Upper lobe of right lung (tissue), 1 donor: ENCODE measurements at regions not wholly inside any gene's neighbourhood (a gene's known extent, or its start where the extent isn't known, plus 50 kb on each side); places are given as distances from the start of the nearest gene placed in this dataset.
"Not testable (repeated sequence)": the region's sequence is repeated elsewhere in the genome, so short reads cannot be mapped to it uniquely, and the experiment has no call there.

ENCODE experiments used
- ATAC-seq: fragments of 200-7000 bp; cut with Tn5 transposase; one replicate; pipeline ENCODE4 v1.9.1; 2020; ENCODE audit warnings: mild to moderate bottlenecking, moderate library complexity
- DNase-seq: peaks from one replicate; pipeline ENCODE4 v3.0.0-alpha.2; 2020
- H3K27ac ChIP-seq: fragments of 200-600 bp; one replicate; pipeline ENCODE4 v1.8.0; 2022
- H3K27me3 ChIP-seq: fragments of 200-600 bp; one replicate; pipeline ENCODE4 v1.8.0; 2022; ENCODE audit warnings: mild to moderate bottlenecking
- H3K36me3 ChIP-seq: fragments of 200-600 bp; one replicate; pipeline ENCODE4 v1.8.0; 2022
- H3K4me1 ChIP-seq: fragments of 200-600 bp; one replicate; pipeline ENCODE4 v1.8.0; 2022
- H3K4me3 ChIP-seq: fragments of 200-600 bp; one replicate; pipeline ENCODE4 v1.8.0; 2022; ENCODE audit warnings: mild to moderate bottlenecking
- H3K9me3 ChIP-seq: fragments of 200-600 bp; one replicate; pipeline ENCODE4 v1.8.0; 2022
- intact Hi-C: fragments of 100-400 bp; cut with DNase I; formaldehyde crosslinking; loops from one replicate; pipeline ENCODE4 v1.11.0; 2022
- TF ChIP-seq, protein P1 (sequence below): fragments of 200-600 bp; IDR thresholded peaks from one replicate; pipeline ENCODE4 v1.8.0; 2022; ENCODE audit warnings: antibody characterized with exemption
- donor health status: DM: no; HTN: yes; CAD: no; lungs with severe emphysema.

- ATAC-seq (no peak), DNase-seq (no peak)
- H3K9me3 ChIP-seq, result no peaks in the 10 kb centered on the region
- intact Hi-C loops, result no loop called here
- no peaks in the 10 kb centered on the region for H3K36me3 ChIP-seq
- H3K4me3 ChIP-seq, result no peak overlapping the region
- H3K27ac ChIP-seq, result no peak overlapping the region
- H3K27me3 ChIP-seq, result no peaks in the 10 kb centered on the region
- no peaks in the 10 kb centered on the region for H3K4me1 ChIP-seq
- TF ChIP-seq, protein P1, sequence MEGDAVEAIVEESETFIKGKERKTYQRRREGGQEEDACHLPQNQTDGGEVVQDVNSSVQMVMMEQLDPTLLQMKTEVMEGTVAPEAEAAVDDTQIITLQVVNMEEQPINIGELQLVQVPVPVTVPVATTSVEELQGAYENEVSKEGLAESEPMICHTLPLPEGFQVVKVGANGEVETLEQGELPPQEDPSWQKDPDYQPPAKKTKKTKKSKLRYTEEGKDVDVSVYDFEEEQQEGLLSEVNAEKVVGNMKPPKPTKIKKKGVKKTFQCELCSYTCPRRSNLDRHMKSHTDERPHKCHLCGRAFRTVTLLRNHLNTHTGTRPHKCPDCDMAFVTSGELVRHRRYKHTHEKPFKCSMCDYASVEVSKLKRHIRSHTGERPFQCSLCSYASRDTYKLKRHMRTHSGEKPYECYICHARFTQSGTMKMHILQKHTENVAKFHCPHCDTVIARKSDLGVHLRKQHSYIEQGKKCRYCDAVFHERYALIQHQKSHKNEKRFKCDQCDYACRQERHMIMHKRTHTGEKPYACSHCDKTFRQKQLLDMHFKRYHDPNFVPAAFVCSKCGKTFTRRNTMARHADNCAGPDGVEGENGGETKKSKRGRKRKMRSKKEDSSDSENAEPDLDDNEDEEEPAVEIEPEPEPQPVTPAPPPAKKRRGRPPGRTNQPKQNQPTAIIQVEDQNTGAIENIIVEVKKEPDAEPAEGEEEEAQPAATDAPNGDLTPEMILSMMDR, result no peak
Observed at GRCh38 chr4:131001371-131001770, 1905.4 kb downstream of the C4orf33 start.

- Histone ChIP-seq H3K4me3 (no peak overlapping the region), H3K36me3 (no peaks in the 10 kb centered on the region), H3K27ac (no peak overlapping the region), H3K9me3 (no peaks in the 10 kb centered on the region), H3K27me3 (no peaks in the 10 kb centered on the region), H3K4me1 (no peaks in the 10 kb centered on the region)
- intact Hi-C loops, result no loop called here
- ATAC-seq, result no peak
- DNase-seq, result no peak
- TF ChIP-seq, protein P1, result no peak
Observed at GRCh38 chr4:131002132-131002531, 1906.2 kb downstream of the C4orf33 start.

DNA sequence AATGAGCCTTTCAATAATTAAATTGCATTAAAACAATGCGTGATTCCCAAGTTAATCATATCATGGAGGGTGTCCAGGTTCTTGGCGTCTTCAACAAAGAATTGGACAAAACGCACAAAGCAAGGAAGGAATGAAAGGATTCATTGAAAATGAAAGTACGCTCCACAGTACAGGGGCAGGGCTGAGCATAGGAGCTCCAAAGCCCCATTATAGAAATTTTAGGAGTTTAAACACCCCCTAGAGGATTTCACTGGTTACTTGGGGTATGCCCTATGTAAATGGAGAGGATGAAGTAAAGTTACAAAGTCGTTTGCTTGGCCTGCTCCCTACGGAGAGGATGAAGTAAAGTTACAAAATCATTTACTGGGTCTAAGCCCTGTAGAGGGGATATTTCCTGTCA lies 1910.4 kb downstream of the C4orf33 start:
- H3K36me3 ChIP-seq, result no peaks in the 10 kb centered on the region
- no peak for ATAC-seq
- TF ChIP-seq, protein P1, result no peak
- no peaks in the 10 kb centered on the region for H3K27me3 ChIP-seq
- H3K27ac ChIP-seq, result no peak overlapping the region
- no peaks in the 10 kb centered on the region for H3K4me1 ChIP-seq
- no peaks in the 10 kb centered on the region for H3K9me3 ChIP-seq
- H3K4me3 ChIP-seq, result no peak overlapping the region
- DNase-seq, result no peak
- intact Hi-C loops, result no loop called here

DNA sequence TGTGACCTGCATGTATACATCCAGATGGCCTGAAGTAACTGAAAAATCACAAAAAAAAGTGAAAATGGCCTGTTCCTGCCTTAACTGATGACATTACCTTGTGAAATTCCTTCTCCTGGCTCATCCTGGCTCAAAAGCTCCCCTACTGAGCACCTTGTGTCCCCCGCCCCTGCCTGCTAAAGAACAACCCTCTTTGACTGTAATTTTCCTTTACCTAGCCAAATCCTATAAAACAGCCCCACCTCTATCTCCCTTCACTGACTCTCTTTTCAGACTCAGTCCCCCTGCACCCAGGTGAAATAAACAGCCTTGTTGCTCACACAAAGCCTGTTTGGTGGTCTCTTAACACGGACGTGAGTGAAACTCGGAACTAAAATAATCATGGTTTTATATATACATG lies 1916.0 kb downstream of the C4orf33 start:
- H3K4me1 ChIP-seq, intact Hi-C loops, DNase-seq, H3K27ac ChIP-seq, H3K27me3 ChIP-seq, H3K9me3 ChIP-seq, H3K36me3 ChIP-seq, H3K4me3 ChIP-seq, ATAC-seq: not testable (repeated sequence)

- TF ChIP-seq, protein P1, result no peak
- Histone ChIP-seq H3K36me3 (no peaks in the 10 kb centered on the region), H3K4me1 (no peaks in the 10 kb centered on the region), H3K27ac (no peak overlapping the region), H3K9me3 (no peaks in the 10 kb centered on the region), H3K4me3 (no peak overlapping the region), H3K27me3 (no peaks in the 10 kb centered on the region)
- ATAC-seq (no peak), DNase-seq (no peak)
- intact Hi-C loops, result no loop called here
Observed at GRCh38 chr4:131013226-131013625, 1917.3 kb downstream of the C4orf33 start.

DNA sequence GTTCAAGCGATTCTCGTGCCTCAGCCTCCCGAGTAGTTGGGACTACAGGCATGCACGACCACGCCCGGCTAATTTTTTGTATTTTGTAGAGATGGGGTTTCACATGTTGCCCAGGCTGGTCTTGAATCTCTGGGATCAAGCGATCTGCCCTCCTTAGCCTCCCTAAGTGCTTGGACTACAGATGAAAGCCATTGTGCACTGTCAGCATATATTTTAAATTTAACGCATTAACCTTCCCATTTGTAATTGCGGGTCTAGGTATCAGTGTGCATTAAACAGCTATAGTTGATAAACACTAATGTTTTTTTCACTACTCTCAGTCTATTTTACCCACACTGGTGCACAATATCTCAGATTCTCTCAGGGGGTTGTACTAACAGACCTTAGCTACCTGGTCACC lies 1930.8 kb downstream of the C4orf33 start:
- Histone ChIP-seq H3K9me3 (no peaks in the 10 kb centered on the region), H3K4me1 (no peaks in the 10 kb centered on the region), H3K36me3 (no peaks in the 10 kb centered on the region), H3K27ac (no peak overlapping the region), H3K4me3 (no peak overlapping the region), H3K27me3 (no peaks in the 10 kb centered on the region)
- intact Hi-C loops, result no loop called here
- ATAC-seq (no peak), DNase-seq (peak; percentile 17)
- TF ChIP-seq, protein P1, result no peak
